ENCODE measurements at regions not wholly inside any gene's neighbourhood (a gene's known extent, or its start where the extent isn't known, plus 50 kb on each side); places are given as distances from the start of the nearest gene placed in this dataset.

GRCh38 chr21:41045534-41046268 lies 122.3 kb upstream of the BACE2 start:
- no peak for TF ChIP-seq EP300 (IDR thresholded peaks at IDR 0.05)
- no peak for TF ChIP-seq POLR2A (IDR thresholded peaks at IDR 0.05)
- TF ChIP-seq CTCF (IDR thresholded peaks at IDR 0.05), result peak in 5 of 7 experiments; percentile 28 to 60 (median 42)
